ENCODE measurements at regions not wholly inside any gene's neighbourhood (a gene's known extent, or its start where the extent isn't known, plus 50 kb on each side); places are given as distances from the start of the nearest gene placed in this dataset.

DNA sequence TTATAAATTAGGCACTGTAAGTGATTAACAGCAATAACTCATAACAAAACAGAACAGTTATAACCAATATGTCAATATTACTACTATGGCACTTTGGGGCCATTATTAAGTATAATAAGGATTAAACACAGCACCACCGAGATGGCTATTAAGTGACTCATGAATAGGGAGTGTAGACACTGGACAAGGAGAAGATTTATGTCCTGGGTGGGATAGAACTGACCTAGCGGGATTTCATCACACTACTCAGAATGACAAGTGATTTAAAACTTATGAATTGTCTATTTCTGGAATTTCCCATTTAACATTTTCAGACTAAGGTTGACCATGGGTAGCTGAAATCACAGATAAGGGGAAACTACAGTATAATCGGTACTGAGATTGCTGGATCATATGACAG is 79.0 kb upstream of the SLC7A1 start:
- no peak overlapping the region for H3K4me3 ChIP-seq (ENCODE audit: low read depth, low read length)
- TF ChIP-seq, protein P1, sequence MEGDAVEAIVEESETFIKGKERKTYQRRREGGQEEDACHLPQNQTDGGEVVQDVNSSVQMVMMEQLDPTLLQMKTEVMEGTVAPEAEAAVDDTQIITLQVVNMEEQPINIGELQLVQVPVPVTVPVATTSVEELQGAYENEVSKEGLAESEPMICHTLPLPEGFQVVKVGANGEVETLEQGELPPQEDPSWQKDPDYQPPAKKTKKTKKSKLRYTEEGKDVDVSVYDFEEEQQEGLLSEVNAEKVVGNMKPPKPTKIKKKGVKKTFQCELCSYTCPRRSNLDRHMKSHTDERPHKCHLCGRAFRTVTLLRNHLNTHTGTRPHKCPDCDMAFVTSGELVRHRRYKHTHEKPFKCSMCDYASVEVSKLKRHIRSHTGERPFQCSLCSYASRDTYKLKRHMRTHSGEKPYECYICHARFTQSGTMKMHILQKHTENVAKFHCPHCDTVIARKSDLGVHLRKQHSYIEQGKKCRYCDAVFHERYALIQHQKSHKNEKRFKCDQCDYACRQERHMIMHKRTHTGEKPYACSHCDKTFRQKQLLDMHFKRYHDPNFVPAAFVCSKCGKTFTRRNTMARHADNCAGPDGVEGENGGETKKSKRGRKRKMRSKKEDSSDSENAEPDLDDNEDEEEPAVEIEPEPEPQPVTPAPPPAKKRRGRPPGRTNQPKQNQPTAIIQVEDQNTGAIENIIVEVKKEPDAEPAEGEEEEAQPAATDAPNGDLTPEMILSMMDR (IDR thresholded peaks at IDR 0.05; ENCODE audit: low read depth, low read length): no peak

DNA sequence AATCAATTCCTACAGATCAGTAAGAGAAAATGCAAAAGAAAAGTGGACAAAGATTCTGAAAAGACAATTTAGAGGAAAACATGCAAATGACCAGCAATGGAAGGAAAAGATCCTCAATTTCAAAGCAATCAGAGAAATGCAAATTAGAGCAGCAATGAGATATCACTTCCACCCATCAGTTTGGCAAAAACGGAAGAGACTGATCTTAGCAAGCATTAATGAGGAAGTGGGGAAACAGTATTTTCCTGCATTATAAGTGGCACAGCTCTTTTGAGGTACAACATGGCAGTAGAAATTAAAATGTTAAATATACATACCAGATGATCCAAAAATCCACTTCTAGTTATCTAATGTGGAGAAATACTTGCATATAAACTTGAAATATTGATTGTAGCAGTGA is 69.1 kb upstream of the SLC7A1 start:
- TF ChIP-seq, protein P1 (IDR thresholded peaks at IDR 0.05; ENCODE audit: low read depth, low read length): no peak
- H3K4me3 ChIP-seq (ENCODE audit: low read depth, low read length): no peak overlapping the region

DNA sequence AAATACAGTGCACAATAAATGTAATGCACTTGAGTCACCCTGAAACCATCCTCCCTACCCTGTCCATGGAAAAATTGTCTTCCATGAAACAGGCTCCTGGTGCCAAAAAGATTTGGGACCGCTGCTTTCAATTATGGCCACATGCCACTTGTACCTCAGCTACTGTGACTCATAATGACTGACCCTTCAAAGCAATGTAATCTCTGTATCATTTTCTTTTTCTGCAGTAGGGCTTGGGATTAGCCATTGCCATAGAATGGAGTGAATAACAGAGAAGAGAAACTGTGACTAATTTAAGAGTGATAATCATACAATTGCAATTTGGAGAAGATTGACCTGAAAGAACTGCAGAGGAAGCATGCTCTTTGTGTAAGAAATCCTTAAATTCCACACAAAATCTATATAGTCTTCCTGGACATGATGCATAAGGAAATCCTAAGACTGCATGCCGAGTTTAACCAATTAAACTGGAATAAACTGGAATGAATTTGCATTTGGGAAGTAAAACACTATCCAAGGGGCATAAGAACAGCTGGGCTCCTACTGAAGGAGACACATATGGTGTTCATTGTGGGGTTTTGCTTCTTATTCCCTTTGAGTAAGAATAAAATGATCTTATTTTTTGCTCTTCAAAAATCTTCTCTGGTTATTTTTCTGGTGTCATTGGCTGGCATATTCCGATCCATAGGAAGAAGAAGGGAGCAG is 59.5 kb upstream of the SLC7A1 start:
- H3K4me3 ChIP-seq (ENCODE audit: low read depth, low read length): no peak overlapping the region
- TF ChIP-seq, protein P1 (IDR thresholded peaks at IDR 0.05; ENCODE audit: low read depth, low read length): no peak

DNA sequence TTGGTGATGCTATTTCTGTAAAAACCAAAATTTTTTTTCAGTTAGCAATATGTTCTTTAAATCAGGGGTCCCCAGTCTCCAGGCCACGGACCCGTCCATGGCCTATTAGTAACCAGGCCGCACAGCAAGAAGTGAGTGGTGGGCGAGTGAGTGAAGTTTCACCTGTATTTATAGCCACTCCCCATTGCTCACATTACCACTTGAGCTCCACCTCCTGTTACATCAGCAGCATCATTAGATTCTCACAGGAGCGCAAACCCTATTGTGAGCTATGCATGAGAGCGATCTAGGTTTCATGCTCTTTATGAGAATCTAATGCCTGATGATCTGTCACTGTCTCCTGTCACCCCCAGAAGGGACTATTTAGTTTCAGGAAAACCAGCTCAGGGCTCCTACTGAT is 58.9 kb upstream of the SLC7A1 start:
- H3K4me3 ChIP-seq (ENCODE audit: low read depth, low read length): no peak overlapping the region
- TF ChIP-seq, protein P1 (IDR thresholded peaks at IDR 0.05; ENCODE audit: low read depth, low read length): no peak

DNA sequence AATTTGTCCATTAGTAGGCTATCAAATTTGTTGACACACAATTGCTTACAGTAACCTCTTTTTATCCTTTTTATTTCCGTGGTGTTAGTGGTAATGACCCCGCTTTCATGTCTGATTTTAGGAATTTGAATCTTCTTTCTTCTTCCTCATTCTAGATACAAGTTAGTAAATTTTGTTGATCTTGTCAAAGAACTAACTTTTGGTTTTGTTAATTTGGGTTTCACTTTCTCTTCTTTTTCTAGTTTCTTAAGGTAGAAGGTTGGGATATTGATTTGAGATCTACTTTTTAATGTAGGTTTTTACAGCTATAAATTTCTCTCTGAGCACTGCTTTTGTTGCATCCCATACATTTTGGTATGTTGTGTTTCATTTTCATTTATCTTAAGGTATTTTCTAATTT is 53.3 kb upstream of the SLC7A1 start:
- no peak overlapping the region for H3K4me3 ChIP-seq (ENCODE audit: low read depth, low read length)
- TF ChIP-seq, protein P1 (IDR thresholded peaks at IDR 0.05; ENCODE audit: low read depth, low read length): no peak

All from WI38 (cell line).